ENCODE measurements at regions not wholly inside any gene's neighbourhood (a gene's known extent, or its start where the extent isn't known, plus 50 kb on each side); places are given as distances from the start of the nearest gene placed in this dataset.

GRCh38 chr10:78914060-78914378, 154.7 kb upstream of the ZMIZ1 start:
- CTCF ChIA-PET = interaction anchor here (0.8 kb wide), 2 partner anchors 50 to 52 kb away, joined by 3 read pairs; no protein-coding TSS in a partner anchor
- no peaks in the 10 kb centered on the region for H3K9me3 Mint-ChIP-seq (ENCODE audit: low read depth, unreplicated experiment)
- no peaks in the 10 kb centered on the region for H3K36me3 Mint-ChIP-seq (ENCODE audit: insufficient read depth, unreplicated experiment)
- DNase-seq = no peak
- intact Hi-C loops (cut with micrococcal nuclease; ENCODE audit: unreplicated experiment) = no loop called here
- H3K27ac Mint-ChIP-seq (ENCODE audit: unreplicated experiment) = no peak overlapping the region
- H3K27me3 Mint-ChIP-seq (ENCODE audit: unreplicated experiment) = peaks cover 21% of the 10 kb centered on the region
- TF ChIP-seq, protein P1, sequence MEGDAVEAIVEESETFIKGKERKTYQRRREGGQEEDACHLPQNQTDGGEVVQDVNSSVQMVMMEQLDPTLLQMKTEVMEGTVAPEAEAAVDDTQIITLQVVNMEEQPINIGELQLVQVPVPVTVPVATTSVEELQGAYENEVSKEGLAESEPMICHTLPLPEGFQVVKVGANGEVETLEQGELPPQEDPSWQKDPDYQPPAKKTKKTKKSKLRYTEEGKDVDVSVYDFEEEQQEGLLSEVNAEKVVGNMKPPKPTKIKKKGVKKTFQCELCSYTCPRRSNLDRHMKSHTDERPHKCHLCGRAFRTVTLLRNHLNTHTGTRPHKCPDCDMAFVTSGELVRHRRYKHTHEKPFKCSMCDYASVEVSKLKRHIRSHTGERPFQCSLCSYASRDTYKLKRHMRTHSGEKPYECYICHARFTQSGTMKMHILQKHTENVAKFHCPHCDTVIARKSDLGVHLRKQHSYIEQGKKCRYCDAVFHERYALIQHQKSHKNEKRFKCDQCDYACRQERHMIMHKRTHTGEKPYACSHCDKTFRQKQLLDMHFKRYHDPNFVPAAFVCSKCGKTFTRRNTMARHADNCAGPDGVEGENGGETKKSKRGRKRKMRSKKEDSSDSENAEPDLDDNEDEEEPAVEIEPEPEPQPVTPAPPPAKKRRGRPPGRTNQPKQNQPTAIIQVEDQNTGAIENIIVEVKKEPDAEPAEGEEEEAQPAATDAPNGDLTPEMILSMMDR (IDR thresholded peaks at IDR 0.05; ENCODE audit: unreplicated experiment) = no peak
- no peak overlapping the region for H3K4me3 Mint-ChIP-seq (ENCODE audit: low read depth, unreplicated experiment)
- H3K4me1 Mint-ChIP-seq (ENCODE audit: low read depth, unreplicated experiment) = peaks cover 8% of the 10 kb centered on the region
- BruUV-seq (replicated peaks) = no TSS peak

DNA sequence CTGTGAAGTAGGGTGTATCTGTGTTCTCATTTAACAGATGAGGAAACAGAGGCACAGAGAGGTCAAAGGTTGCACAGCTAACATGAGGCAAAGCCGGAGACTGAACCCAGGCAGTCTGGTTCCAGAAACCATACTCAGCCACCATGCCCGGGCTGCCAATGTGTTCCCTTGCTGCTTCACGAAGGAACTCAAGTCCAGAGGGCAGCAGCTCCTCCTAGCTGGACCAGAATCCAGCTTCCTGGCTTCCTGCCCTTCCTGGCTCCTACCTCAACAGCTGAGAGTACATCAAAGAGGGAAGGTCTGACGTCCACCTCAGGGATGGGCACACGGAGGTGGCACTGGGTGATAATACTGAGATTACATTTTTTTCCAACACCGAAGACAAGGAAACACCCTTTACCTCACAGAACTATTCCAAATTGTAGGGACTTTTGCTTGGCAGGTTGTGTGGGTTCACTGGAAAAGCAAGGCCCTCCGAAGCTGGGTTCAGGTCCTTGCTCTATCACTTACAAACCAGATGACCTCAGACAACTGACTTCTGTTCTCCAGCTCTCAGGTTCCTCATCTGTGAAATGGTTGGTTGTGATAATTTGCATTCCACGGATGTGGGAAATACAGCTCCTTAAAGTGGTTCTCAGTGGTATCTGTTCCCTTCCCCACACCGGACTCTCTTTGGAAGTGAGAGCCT, 154.1 kb upstream of the ZMIZ1 start:
- no peaks in the 10 kb centered on the region for H3K36me3 Mint-ChIP-seq (ENCODE audit: insufficient read depth, unreplicated experiment)
- CTCF ChIA-PET = no interaction called here
- no peak overlapping the region for H3K4me3 Mint-ChIP-seq (ENCODE audit: low read depth, unreplicated experiment)
- H3K4me1 Mint-ChIP-seq (ENCODE audit: low read depth, unreplicated experiment) = peaks cover 8% of the 10 kb centered on the region
- intact Hi-C loops (cut with micrococcal nuclease; ENCODE audit: unreplicated experiment) = no loop called here
- H3K27ac Mint-ChIP-seq (ENCODE audit: unreplicated experiment) = no peak overlapping the region
- TF ChIP-seq, protein P1 (IDR thresholded peaks at IDR 0.05; ENCODE audit: unreplicated experiment) = no peak
- BruUV-seq (replicated peaks) = no TSS peak
- DNase-seq = no peak
- no peaks in the 10 kb centered on the region for H3K9me3 Mint-ChIP-seq (ENCODE audit: low read depth, unreplicated experiment)
- H3K27me3 Mint-ChIP-seq (ENCODE audit: unreplicated experiment) = peaks cover 27% of the 10 kb centered on the region

DNA sequence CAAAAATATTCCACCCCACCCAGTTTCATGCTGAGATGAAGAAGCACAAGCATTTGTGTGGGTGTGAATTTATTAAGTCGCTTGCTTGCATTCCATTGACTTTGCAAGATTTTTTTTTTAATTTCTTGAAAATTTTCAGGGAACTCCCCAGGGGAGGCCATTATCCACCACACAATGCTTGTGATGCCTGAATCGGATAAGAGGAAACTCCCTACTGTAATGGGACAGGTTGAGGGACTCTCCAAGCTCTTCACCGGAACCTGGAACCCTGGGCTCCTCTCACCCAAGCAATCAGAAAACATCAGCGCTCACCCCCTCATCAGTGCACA, 153.6 kb upstream of the ZMIZ1 start:
- H3K9me3 Mint-ChIP-seq (ENCODE audit: low read depth, unreplicated experiment) = no peaks in the 10 kb centered on the region
- peaks cover 32% of the 10 kb centered on the region for H3K27me3 Mint-ChIP-seq (ENCODE audit: unreplicated experiment)
- H3K27ac Mint-ChIP-seq (ENCODE audit: unreplicated experiment) = no peak overlapping the region
- no peaks in the 10 kb centered on the region for H3K36me3 Mint-ChIP-seq (ENCODE audit: insufficient read depth, unreplicated experiment)
- no TSS peak for BruUV-seq (replicated peaks)
- TF ChIP-seq, protein P1 (IDR thresholded peaks at IDR 0.05; ENCODE audit: unreplicated experiment) = no peak
- peaks cover 8% of the 10 kb centered on the region for H3K4me1 Mint-ChIP-seq (ENCODE audit: low read depth, unreplicated experiment)
- intact Hi-C loops (cut with micrococcal nuclease; ENCODE audit: unreplicated experiment) = no loop called here
- DNase-seq = no peak
- CTCF ChIA-PET = no interaction called here
- no peak overlapping the region for H3K4me3 Mint-ChIP-seq (ENCODE audit: low read depth, unreplicated experiment)

DNA sequence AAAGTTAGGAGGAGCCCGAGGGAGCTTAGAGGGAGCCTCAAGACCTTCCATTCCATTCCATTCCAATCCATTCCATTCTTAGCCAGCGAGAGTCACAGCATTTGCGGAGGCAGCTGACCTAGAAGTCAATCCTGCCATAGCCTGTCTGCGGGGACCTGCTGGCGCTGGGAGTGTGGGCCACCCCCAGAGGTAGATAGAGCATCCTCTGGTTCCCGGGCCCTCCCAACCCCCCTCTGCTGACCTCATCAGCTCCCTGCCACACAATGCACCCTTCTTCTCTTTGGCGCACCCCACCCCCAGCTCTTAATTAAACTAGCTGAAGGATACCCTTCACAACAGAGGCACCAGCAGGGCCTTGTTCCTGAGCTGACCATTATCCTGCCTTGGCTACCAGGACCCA, 152.5 kb upstream of the ZMIZ1 start:
- no TSS peak for BruUV-seq (replicated peaks)
- TF ChIP-seq, protein P1 (IDR thresholded peaks at IDR 0.05; ENCODE audit: unreplicated experiment) = no peak
- Mint-ChIP-seq H3K4me3 (ENCODE audit: low read depth, unreplicated experiment) (no peak overlapping the region), H3K9me3 (ENCODE audit: low read depth, unreplicated experiment) (no peaks in the 10 kb centered on the region), H3K36me3 (ENCODE audit: insufficient read depth, unreplicated experiment) (no peaks in the 10 kb centered on the region), H3K4me1 (ENCODE audit: low read depth, unreplicated experiment) (peaks cover 8% of the 10 kb centered on the region), H3K27ac (ENCODE audit: unreplicated experiment) (no peak overlapping the region), H3K27me3 (ENCODE audit: unreplicated experiment) (peaks cover 41% of the 10 kb centered on the region)
- no peak for DNase-seq
- intact Hi-C loops (cut with micrococcal nuclease; ENCODE audit: unreplicated experiment) = no loop called here
- CTCF ChIA-PET = no interaction called here
